H1 (cell line): ENCODE measurements at regions not wholly inside any gene's neighbourhood (a gene's known extent, or its start where the extent isn't known, plus 50 kb on each side); places are given as distances from the start of the nearest gene placed in this dataset.

Experiments used
- CTCF ChIA-PET: fragments of 300-600 bp; sonication (Branson Sonifier 250); formaldehyde crosslinking; loops from one replicate; lab custom pipeline; 2021; ENCODE audit not compliant: partially characterized antibody; lab: Charles Lee
- POLR2A ChIA-PET: fragments of 300-600 bp; sonication (Branson Sonifier 250); formaldehyde crosslinking; loops from one replicate; lab custom pipeline; 2021; ENCODE audit warnings: inconsistent platforms; ENCODE audit not compliant: partially characterized antibody; lab: Charles Lee
- DNase-seq, 2 experiments: peaks; one replicate each; pipeline versions ENCODE4 v3.0.0 to v3.0.0-alpha.2; 2010 to 2022; ENCODE audit warnings: low spot score in 2 of 2, low read depth in 1 of 2, mixed read lengths in 1 of 2
- FAIRE-seq: peaks from 2 replicates; lab custom pipeline; 2011; peaks lifted over from hg19 to GRCh38; lab: Jason Lieb, UNC
- H2AFZ ChIP-seq: 2 replicates; pipeline ENCODE4 v1.8.1; 2012; ENCODE audit warnings: low read length, inconsistent platforms
- H2AK5ac ChIP-seq: 2 replicates; pipeline ENCODE4 v1.6.1; 2013; ENCODE audit warnings: low read depth, low read length
- H2BK120ac ChIP-seq: replicated peaks from 2 replicates; pipeline ENCODE3; 2013; ENCODE audit warnings: low read depth, low read length, inconsistent platforms
- H2BK12ac ChIP-seq: 2 replicates; pipeline ENCODE4 v1.6.1; 2013; ENCODE audit warnings: low read depth, low read length
- H2BK15ac ChIP-seq: 2 replicates; pipeline ENCODE4 v1.6.1; 2013; ENCODE audit warnings: low read length
- H2BK20ac ChIP-seq: 2 replicates; pipeline ENCODE4 v1.6.1; 2013; ENCODE audit warnings: low read length
- H2BK5ac ChIP-seq: 2 replicates; pipeline ENCODE4 v1.6.1; 2013; ENCODE audit warnings: low read depth, low read length
- H3K14ac ChIP-seq: 2 replicates; pipeline ENCODE4 v1.6.1; 2013; ENCODE audit warnings: inconsistent platforms; ENCODE audit not compliant: insufficient read length
- H3K18ac ChIP-seq: 2 replicates; pipeline ENCODE4 v1.6.1; 2013; ENCODE audit warnings: low read length; ENCODE audit errors: extremely low read depth
- H3K23ac ChIP-seq: 2 replicates; pipeline ENCODE4 v1.6.1; 2013; ENCODE audit warnings: inconsistent platforms; ENCODE audit not compliant: insufficient read length
- H3K23me2 ChIP-seq: 2 replicates; pipeline ENCODE4 v1.6.1; 2013; ENCODE audit warnings: low read depth, low read length
- H3K27ac ChIP-seq: 2 replicates; pipeline ENCODE4 v1.6.1; 2011; ENCODE audit warnings: low read depth, low read length, inconsistent platforms
- H3K27me3 ChIP-seq, 4 experiments: replicated peaks in 1 of 4; 1 replicate in 1 of 4; 2 replicates in 3 of 4; pipeline versions ENCODE4 v1.6.1 to v1.8.1; 2011 to 2013; ENCODE audit warnings: low read length in 3 of 4, mild to moderate bottlenecking in 3 of 4, inconsistent platforms in 2 of 4, mixed read lengths in 2 of 4, moderate library complexity in 1 of 4; ENCODE audit not compliant: control insufficient read depth in 3 of 4, insufficient read depth in 3 of 4; ENCODE audit errors: extremely low read depth in 1 of 4
- H3K36me3 ChIP-seq, 4 experiments: 2 replicates each; pipeline versions ENCODE4 v1.6.1 to v1.8.1; 2011 to 2013; ENCODE audit warnings: mild to moderate bottlenecking in 4 of 4, low read length in 3 of 4, moderate library complexity in 2 of 4, control low read depth in 1 of 4, inconsistent platforms in 1 of 4; ENCODE audit not compliant: insufficient read depth in 4 of 4, control insufficient read depth in 2 of 4
- H3K4ac ChIP-seq: replicated peaks from 2 replicates; pipeline ENCODE3; 2013; ENCODE audit warnings: low read length, low read depth, mixed read lengths, inconsistent platforms; ENCODE audit not compliant: insufficient read length
- H3K4me1 ChIP-seq, 4 experiments: replicated peaks in 1 of 4; 1 replicate in 1 of 4; 2 replicates in 3 of 4; pipeline versions ENCODE4 v1.6.1 to v1.8.1; 2011 to 2013; ENCODE audit warnings: low read length in 3 of 4, inconsistent platforms in 2 of 4, mixed read lengths in 1 of 4; ENCODE audit not compliant: insufficient read depth in 4 of 4, control insufficient read depth in 3 of 4
- H3K4me2 ChIP-seq, 2 experiments: 2 replicates each; pipeline versions ENCODE4 v1.6.1 to v1.8.1; 2011 to 2013; ENCODE audit warnings: low read depth in 2 of 2, low read length in 2 of 2, control low read depth in 1 of 2, inconsistent platforms in 1 of 2, mild to moderate bottlenecking in 1 of 2; ENCODE audit not compliant: insufficient read depth in 1 of 2
- H3K4me3 ChIP-seq, 4 experiments: fragments of 200-600, 300-600 bp in 1 of 4; sonication (generic), shearing (Covaris generic), sonication (Bioruptor Twin) in 1 of 4; 2 replicates each; pipeline versions ENCODE4 v1.5.1 to v1.8.1; 2011 to 2016; ENCODE audit warnings: low read length in 4 of 4, low read depth in 3 of 4, control low read depth in 2 of 4, inconsistent platforms in 2 of 4, mild to moderate bottlenecking in 2 of 4, mixed read lengths in 1 of 4, moderate library complexity in 1 of 4; ENCODE audit not compliant: insufficient read depth in 2 of 4; ENCODE audit errors: extremely low read depth in 1 of 4
- H3K56ac ChIP-seq: replicated peaks from 2 replicates; pipeline ENCODE3; 2013; ENCODE audit warnings: low read depth, mild to moderate bottlenecking, mixed read lengths, low read length, inconsistent platforms; ENCODE audit not compliant: insufficient read length
- H3K79me1 ChIP-seq: 2 replicates; pipeline ENCODE4 v1.6.1; 2013; ENCODE audit warnings: low read depth, low read length, control low read depth
- H3K79me2 ChIP-seq, 2 experiments: 2 replicates each; pipeline versions ENCODE4 v1.6.1 to v1.8.1; 2012 to 2013; ENCODE audit warnings: low read length in 2 of 2, mild to moderate bottlenecking in 2 of 2, inconsistent platforms in 1 of 2; ENCODE audit not compliant: insufficient read depth in 2 of 2, control insufficient read depth in 1 of 2
- H3K9ac ChIP-seq, 4 experiments: replicated peaks in 1 of 4; 1 replicate in 1 of 4; 2 replicates in 3 of 4; pipeline versions ENCODE4 v1.6.1 to v1.8.1; 2011 to 2013; ENCODE audit warnings: low read depth in 3 of 4, low read length in 3 of 4, control low read depth in 2 of 4, mild to moderate bottlenecking in 2 of 4, moderate library complexity in 2 of 4, inconsistent platforms in 1 of 4; ENCODE audit errors: extremely low read depth in 1 of 4
- H3K9me3 ChIP-seq, 2 experiments: 2 replicates each; pipeline versions ENCODE4 v1.6.1 to v1.8.1; 2012 to 2013; ENCODE audit warnings: mild to moderate bottlenecking in 2 of 2, moderate library complexity in 2 of 2, control low read depth in 1 of 2, inconsistent platforms in 1 of 2, low read depth in 1 of 2, low read length in 1 of 2, mixed read lengths in 1 of 2; ENCODE audit not compliant: insufficient read depth in 2 of 2
- H4K20me1 ChIP-seq, 2 experiments: replicated peaks in 1 of 2; 2 replicates each; pipeline versions ENCODE3 to v1.8.1; 2011 to 2013; ENCODE audit warnings: inconsistent platforms in 2 of 2, low read length in 2 of 2, mild to moderate bottlenecking in 1 of 2; ENCODE audit not compliant: insufficient read depth in 2 of 2, control insufficient read depth in 1 of 2
- H4K5ac ChIP-seq: 2 replicates; pipeline ENCODE4 v1.6.1; 2013; ENCODE audit warnings: low read length, low read depth, mixed read lengths, inconsistent platforms; ENCODE audit not compliant: insufficient read length
- H4K8ac ChIP-seq: 2 replicates; pipeline ENCODE4 v1.8.0; 2013; ENCODE audit warnings: mild to moderate bottlenecking, moderate library complexity, low read length, inconsistent platforms; ENCODE audit not compliant: insufficient read depth; ENCODE audit errors: extremely low read depth
- H4K91ac ChIP-seq: replicated peaks from 2 replicates; pipeline ENCODE3; 2013; ENCODE audit warnings: low read length, mixed read lengths, inconsistent platforms; ENCODE audit not compliant: insufficient read length
- TAF7 ChIP-seq: optimal IDR thresholded peaks from 2 replicates; pipeline ENCODE3; 2011; ENCODE audit warnings: low read depth, mild to moderate bottlenecking, inconsistent platforms, low read length, moderate library complexity, borderline replicate concordance
- WGBS, 2 experiments: shearing (Covaris generic) in 1 of 2; methylation state at CpG; one replicate each; pipeline versions ENCODE4 v1.1.6 to v1.1.7; 2013 to 2015; ENCODE audit warnings: low lambda C conversion rate in 2 of 2, mixed read lengths in 2 of 2, inconsistent platforms in 1 of 2, low coverage in 1 of 2, missing lambda C conversion rate in 1 of 2; ENCODE audit not compliant: insufficient replicate concordance in 2 of 2, insufficient coverage in 1 of 2, insufficient read length in 1 of 2; ENCODE audit errors: extremely low coverage in 1 of 2, missing lambda C conversion rate in 1 of 2; 5-methylcytosine and 5-hydroxymethylcytosine counted together

DNA sequence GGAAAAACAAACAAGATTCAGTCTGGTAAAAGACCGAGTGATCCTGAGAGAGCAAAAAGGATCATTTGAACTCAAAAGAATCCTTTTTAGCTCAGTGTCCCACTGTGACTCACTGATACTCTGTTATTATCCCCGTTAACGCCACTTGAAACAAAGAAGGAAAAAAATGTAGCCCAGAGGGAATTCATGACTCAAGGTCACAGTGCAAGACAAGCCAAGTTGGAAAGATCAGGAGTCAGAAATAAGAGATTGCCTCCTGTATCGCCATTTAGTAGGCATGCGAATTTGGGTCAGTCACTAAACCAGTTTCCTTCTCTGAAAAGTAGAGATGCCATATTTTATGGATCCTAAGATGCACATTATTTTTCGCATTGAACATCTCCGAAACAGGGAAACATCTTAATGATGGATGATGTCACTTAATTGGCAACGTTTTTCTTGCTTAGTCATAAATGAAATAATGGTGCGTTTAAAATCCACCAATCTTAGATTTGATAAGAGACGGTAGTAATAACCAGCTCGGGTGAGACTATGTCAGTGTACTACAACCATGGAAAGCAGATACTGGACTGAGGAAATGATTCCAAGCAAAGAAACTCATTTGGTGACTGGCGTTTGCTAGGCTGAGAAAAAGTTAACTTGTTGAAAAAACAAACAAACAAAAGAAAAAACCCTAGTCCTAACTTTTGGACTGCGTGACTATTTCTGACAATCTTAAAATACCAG lies 502.0 kb upstream of the CELF2 start:
- Histone ChIP-seq H3K56ac (no peak overlapping the region), H3K4me2 (no peak overlapping the region), H3K4ac (no peak overlapping the region), H3K4me1 (no peaks in the 10 kb centered on the region), H3K9ac (no peak overlapping the region), H3K27me3 (no peaks in the 10 kb centered on the region), H4K20me1 (no peaks in the 10 kb centered on the region), H2BK12ac (no peak overlapping the region), H3K14ac (no peak overlapping the region), H3K27ac (no peak overlapping the region), H2AFZ (no peak overlapping the region), H4K91ac (no peak overlapping the region), H4K5ac (no peak overlapping the region), H2BK5ac (no peak overlapping the region), H3K79me1 (no peaks in the 10 kb centered on the region), H2BK120ac (no peak overlapping the region), H2AK5ac (no peak overlapping the region), H3K18ac (no peak overlapping the region), H3K4me3 (no peak overlapping the region), H3K79me2 (no peaks in the 10 kb centered on the region), H2BK15ac (no peak overlapping the region), H2BK20ac (no peak overlapping the region), H3K36me3 (no peaks in the 10 kb centered on the region), H3K23ac (no peak overlapping the region), H3K23me2 (no peaks in the 10 kb centered on the region), H3K9me3 (no peaks in the 10 kb centered on the region), H4K8ac (no peak overlapping the region)
- ChIA-PET CTCF (interaction anchor here (0.8 to 1.7 kb wide), 3 partner anchors 19 to 162 kb away, joined by 3 to 4 read pairs (median 3); no protein-coding TSS in a partner anchor), POLR2A (no interaction called here)
- FAIRE-seq (no peak), DNase-seq (no peak)
- WGBS, 2 experiments = 95% methylated on average over 13 of the region's 13 CpGs; no CpG with 5 or more reads in 1 of the 2 experiments
- no peak for TF ChIP-seq TAF7
